ENCODE measurements at regions not wholly inside any gene's neighbourhood (a gene's known extent, or its start where the extent isn't known, plus 50 kb on each side); places are given as distances from the start of the nearest gene placed in this dataset.

DNA sequence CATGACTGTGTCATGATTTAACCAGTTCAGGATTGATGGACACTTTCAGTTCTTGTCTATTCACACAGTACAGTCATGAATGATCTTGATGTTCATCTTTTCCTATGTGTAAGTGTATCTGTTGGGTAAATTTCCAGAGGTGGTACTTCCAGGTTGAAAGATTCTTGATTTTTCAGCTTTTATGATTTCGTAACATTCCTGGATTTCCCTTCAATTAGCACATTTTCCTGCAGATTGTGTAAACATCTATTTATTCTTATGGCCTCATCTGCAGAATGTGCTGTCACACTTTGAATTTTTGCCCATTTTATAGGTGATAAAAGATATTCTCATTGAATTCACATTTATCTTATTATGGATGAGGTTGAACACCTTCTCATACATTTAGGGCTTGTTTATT lies 222.0 kb upstream of the FOXQ1 start:
- Mint-ChIP-seq H3K4me1 (ENCODE audit: low read depth) (no peaks in the 10 kb centered on the region), H3K36me3 (no peaks in the 10 kb centered on the region), H3K9me3 (ENCODE audit: low read depth) (no peaks in the 10 kb centered on the region), H3K4me3 (no peak overlapping the region), H3K27ac (no peak overlapping the region), H3K27me3 (peaks cover 15% of the 10 kb centered on the region)

GRCh38 chr6:1088492-1089001 lies 223.4 kb upstream of the FOXQ1 start:
- no peaks in the 10 kb centered on the region for H3K4me1 Mint-ChIP-seq (ENCODE audit: low read depth)
- no peaks in the 10 kb centered on the region for H3K9me3 Mint-ChIP-seq (ENCODE audit: low read depth)
- peaks cover 14% of the 10 kb centered on the region for H3K27me3 Mint-ChIP-seq
- no peak overlapping the region for H3K27ac Mint-ChIP-seq
- H3K36me3 Mint-ChIP-seq, result no peaks in the 10 kb centered on the region
- no peak overlapping the region for H3K4me3 Mint-ChIP-seq

- no peaks in the 10 kb centered on the region for H3K9me3 Mint-ChIP-seq (ENCODE audit: low read depth)
- no peaks in the 10 kb centered on the region for H3K4me1 Mint-ChIP-seq (ENCODE audit: low read depth)
- peaks cover 5% of the 10 kb centered on the region for H3K27me3 Mint-ChIP-seq
These were observed 224.6 kb upstream of the FOXQ1 start for GRCh38 chr6:1087154-1087843.

GRCh38 chr6:1086446-1087153 lies 225.3 kb upstream of the FOXQ1 start:
- no peaks in the 10 kb centered on the region for H3K9me3 Mint-ChIP-seq (ENCODE audit: low read depth)
- no peak overlapping the region for H3K4me3 Mint-ChIP-seq
- no peak overlapping the region for H3K27ac Mint-ChIP-seq
- H3K36me3 Mint-ChIP-seq, result no peaks in the 10 kb centered on the region
- no peaks in the 10 kb centered on the region for H3K4me1 Mint-ChIP-seq (ENCODE audit: low read depth)
- peaks cover 5% of the 10 kb centered on the region for H3K27me3 Mint-ChIP-seq

More at GRCh38 chr6:1087154-1087843, 224.6 kb upstream of the FOXQ1 start:
- Mint-ChIP-seq H3K27ac (no peak overlapping the region), H3K36me3 (no peaks in the 10 kb centered on the region), H3K4me3 (no peak overlapping the region)

- Mint-ChIP-seq H3K27ac (no peak overlapping the region), H3K4me1 (ENCODE audit: low read depth) (no peaks in the 10 kb centered on the region), H3K27me3 (peaks cover 2% of the 10 kb centered on the region), H3K4me3 (no peak overlapping the region), H3K9me3 (ENCODE audit: low read depth) (no peaks in the 10 kb centered on the region), H3K36me3 (no peaks in the 10 kb centered on the region)
These were observed 229.5 kb upstream of the FOXQ1 start for GRCh38 chr6:1082285-1082935.

- no peaks in the 10 kb centered on the region for H3K4me1 Mint-ChIP-seq (ENCODE audit: low read depth)
- no peak overlapping the region for H3K4me3 Mint-ChIP-seq
- peaks cover 2% of the 10 kb centered on the region for H3K27me3 Mint-ChIP-seq
- H3K27ac Mint-ChIP-seq, result no peak overlapping the region
- no peaks in the 10 kb centered on the region for H3K9me3 Mint-ChIP-seq (ENCODE audit: low read depth)
- H3K36me3 Mint-ChIP-seq, result no peaks in the 10 kb centered on the region
These were observed 230.2 kb upstream of the FOXQ1 start for GRCh38 chr6:1081551-1082284.

- H3K27ac Mint-ChIP-seq, result no peak overlapping the region
- no peak overlapping the region for H3K4me3 Mint-ChIP-seq
- H3K36me3 Mint-ChIP-seq, result no peaks in the 10 kb centered on the region
- no peaks in the 10 kb centered on the region for H3K9me3 Mint-ChIP-seq (ENCODE audit: low read depth)
- H3K27me3 Mint-ChIP-seq, result peaks cover 2% of the 10 kb centered on the region
- H3K4me1 Mint-ChIP-seq (ENCODE audit: low read depth), result no peaks in the 10 kb centered on the region
These were observed 231.2 kb upstream of the FOXQ1 start for GRCh38 chr6:1080453-1081337.

- no peak overlapping the region for H3K4me3 Mint-ChIP-seq
- no peaks in the 10 kb centered on the region for H3K9me3 Mint-ChIP-seq (ENCODE audit: low read depth)
- peaks cover 1% of the 10 kb centered on the region for H3K27me3 Mint-ChIP-seq
- H3K36me3 Mint-ChIP-seq, result no peaks in the 10 kb centered on the region
- no peaks in the 10 kb centered on the region for H3K4me1 Mint-ChIP-seq (ENCODE audit: low read depth)
- H3K27ac Mint-ChIP-seq, result no peak overlapping the region
These were observed 232.4 kb upstream of the FOXQ1 start for GRCh38 chr6:1079525-1079924.

- H3K9me3 Mint-ChIP-seq (ENCODE audit: low read depth), result no peaks in the 10 kb centered on the region
- H3K27me3 Mint-ChIP-seq, result peaks cover 4% of the 10 kb centered on the region
- H3K4me1 Mint-ChIP-seq (ENCODE audit: low read depth), result no peaks in the 10 kb centered on the region
- H3K4me3 Mint-ChIP-seq, result no peak overlapping the region
- H3K36me3 Mint-ChIP-seq, result no peaks in the 10 kb centered on the region
- no peak overlapping the region for H3K27ac Mint-ChIP-seq
These were observed 234.2 kb upstream of the FOXQ1 start for GRCh38 chr6:1077478-1078416.

GRCh38 chr6:1076531-1077459 lies 235.1 kb upstream of the FOXQ1 start:
- Mint-ChIP-seq H3K27me3 (peaks cover 4% of the 10 kb centered on the region), H3K4me1 (ENCODE audit: low read depth) (no peaks in the 10 kb centered on the region), H3K27ac (no peak overlapping the region), H3K36me3 (no peaks in the 10 kb centered on the region), H3K4me3 (no peak overlapping the region), H3K9me3 (ENCODE audit: low read depth) (no peaks in the 10 kb centered on the region)

GRCh38 chr6:1075880-1076279 lies 236.0 kb upstream of the FOXQ1 start:
- Mint-ChIP-seq H3K36me3 (no peaks in the 10 kb centered on the region), H3K4me3 (no peak overlapping the region), H3K27me3 (peaks cover 4% of the 10 kb centered on the region), H3K9me3 (ENCODE audit: low read depth) (no peaks in the 10 kb centered on the region), H3K27ac (no peak overlapping the region), H3K4me1 (ENCODE audit: low read depth) (no peaks in the 10 kb centered on the region)

DNA sequence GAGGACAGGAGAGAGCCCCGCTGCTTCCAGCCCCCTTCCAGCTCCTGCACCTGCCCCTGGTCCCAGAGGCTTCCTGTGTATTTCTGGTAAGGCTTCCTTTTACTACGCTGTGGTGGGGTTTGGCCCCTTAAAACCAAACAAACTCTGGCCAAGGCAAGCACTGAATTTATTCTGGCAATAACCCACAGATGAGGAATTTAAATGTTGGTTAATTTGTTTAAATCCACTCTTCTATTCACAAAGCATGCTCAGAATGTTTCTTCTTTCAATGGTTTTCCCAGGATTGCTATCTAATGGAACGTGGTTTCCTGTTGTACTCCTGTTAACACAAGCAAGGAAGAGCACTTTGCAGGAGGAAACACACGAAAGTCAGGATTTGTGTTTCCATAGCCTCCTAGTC lies 236.5 kb upstream of the FOXQ1 start:
- Mint-ChIP-seq H3K27ac (no peak overlapping the region), H3K36me3 (no peaks in the 10 kb centered on the region), H3K4me1 (ENCODE audit: low read depth) (no peaks in the 10 kb centered on the region), H3K4me3 (no peak overlapping the region), H3K9me3 (ENCODE audit: low read depth) (no peaks in the 10 kb centered on the region), H3K27me3 (peaks cover 7% of the 10 kb centered on the region)
